ENCODE measurements at regions not wholly inside any gene's neighbourhood (a gene's known extent, or its start where the extent isn't known, plus 50 kb on each side); places are given as distances from the start of the nearest gene placed in this dataset.
A peak's percentile ranks its signal among the peaks of the same experiment; 100 is the strongest.

GRCh38 chr13:64540468-64540867 lies 2689.7 kb downstream of the PCDH9 start:
- no peak for ATAC-seq
- H3K27ac ChIP-seq: no peak overlapping the region
- TF ChIP-seq POLR2A (IDR thresholded peaks at IDR 0.05): no peak
- TF ChIP-seq CTCF (IDR thresholded peaks at IDR 0.05 in 4 of 5, conservative IDR thresholded peaks at IDR 0.05 in 1 of 5): no peak
- in situ Hi-C loops (cut with MboI; ENCODE audit: low sequenced_read_pairs in 4 of 4): no loop called here
- no peak for DNase-seq
- intact Hi-C loops (cut with DNase I; ENCODE audit: low total_unique reads): no loop called here
- H3K9me3 ChIP-seq: no peaks in the 10 kb centered on the region
- H3K27me3 ChIP-seq: no peaks in the 10 kb centered on the region
- H3K36me3 ChIP-seq: no peaks in the 10 kb centered on the region
- H3K4me1 ChIP-seq: no peaks in the 10 kb centered on the region
- H3K4me3 ChIP-seq: no peak overlapping the region

DNA sequence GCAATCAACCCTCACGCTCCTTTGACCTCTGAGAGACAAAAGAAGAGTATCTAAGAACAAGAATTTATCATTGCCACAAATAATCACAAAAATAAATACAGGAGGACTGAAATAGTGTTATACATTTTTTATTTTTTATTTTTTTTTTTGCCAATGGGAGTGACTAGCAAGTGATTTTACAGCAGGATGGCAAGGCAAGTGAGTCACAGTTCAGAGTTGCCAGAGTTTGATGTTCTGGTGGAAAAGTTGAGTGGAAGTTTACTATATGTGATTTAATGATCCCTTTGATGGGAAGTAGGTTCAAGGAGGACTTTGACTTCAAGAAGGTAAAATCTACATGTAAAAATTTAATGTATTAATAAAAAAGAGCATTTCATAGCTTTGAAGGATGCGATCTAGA lies 2691.4 kb downstream of the PCDH9 start:
- Histone ChIP-seq H3K9me3 (no peaks in the 10 kb centered on the region), H3K27me3 (no peaks in the 10 kb centered on the region), H3K4me1 (no peaks in the 10 kb centered on the region), H3K27ac (no peak overlapping the region), H3K4me3 (no peak overlapping the region), H3K36me3 (no peaks in the 10 kb centered on the region)
- intact Hi-C loops (cut with DNase I; ENCODE audit: low total_unique reads) (no loop called here), in situ Hi-C loops (cut with MboI; ENCODE audit: low sequenced_read_pairs in 4 of 4) (no loop called here)
- DNase-seq (no peak), ATAC-seq (no peak)
- TF ChIP-seq CTCF (IDR thresholded peaks at IDR 0.05 in 4 of 5, conservative IDR thresholded peaks at IDR 0.05 in 1 of 5): no peak
- TF ChIP-seq POLR2A (IDR thresholded peaks at IDR 0.05): no peak

DNA sequence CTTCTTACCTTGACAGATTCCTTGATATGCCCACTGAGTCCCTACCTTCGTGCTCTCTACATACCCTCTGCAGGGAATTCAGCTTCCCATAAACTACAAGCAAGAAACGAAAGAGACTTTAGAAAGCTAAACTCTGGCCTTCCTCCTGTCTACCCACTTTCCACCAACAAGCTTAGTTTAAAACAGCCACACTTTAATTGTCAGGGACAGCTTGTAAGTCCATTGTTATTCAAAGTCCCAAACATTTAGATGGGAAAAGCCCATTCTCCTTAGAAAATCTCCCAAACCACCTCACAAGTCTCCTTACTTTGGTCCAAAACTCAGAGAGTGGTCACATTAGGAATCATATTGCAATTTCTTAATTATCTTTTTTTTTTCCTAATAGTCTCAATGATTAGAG lies 2695.8 kb downstream of the PCDH9 start:
- in situ Hi-C loops (cut with MboI; ENCODE audit: low sequenced_read_pairs in 4 of 4): no loop called here
- Histone ChIP-seq H3K27me3 (no peaks in the 10 kb centered on the region), H3K4me3 (no peak overlapping the region), H3K9me3 (no peaks in the 10 kb centered on the region), H3K36me3 (no peaks in the 10 kb centered on the region), H3K27ac (no peak overlapping the region), H3K4me1 (no peaks in the 10 kb centered on the region)
- ATAC-seq: no peak
- no peak for TF ChIP-seq CTCF (IDR thresholded peaks at IDR 0.05 in 4 of 5, conservative IDR thresholded peaks at IDR 0.05 in 1 of 5)
- no peak for TF ChIP-seq POLR2A (IDR thresholded peaks at IDR 0.05)
- intact Hi-C loops (cut with DNase I; ENCODE audit: low total_unique reads): no loop called here
- DNase-seq: no peak

GRCh38 chr13:64531400-64531799 lies 2698.7 kb downstream of the PCDH9 start:
- no peaks in the 10 kb centered on the region for H3K4me1 ChIP-seq
- no peaks in the 10 kb centered on the region for H3K27me3 ChIP-seq
- H3K27ac ChIP-seq: no peak overlapping the region
- H3K4me3 ChIP-seq: no peak overlapping the region
- intact Hi-C loops (cut with DNase I; ENCODE audit: low total_unique reads): no loop called here
- H3K36me3 ChIP-seq: no peaks in the 10 kb centered on the region
- TF ChIP-seq POLR2A (IDR thresholded peaks at IDR 0.05) (no peak), CTCF (IDR thresholded peaks at IDR 0.05 in 4 of 5, conservative IDR thresholded peaks at IDR 0.05 in 1 of 5) (no peak)
- in situ Hi-C loops (cut with MboI; ENCODE audit: low sequenced_read_pairs in 4 of 4): no loop called here
- DNase-seq (no peak), ATAC-seq (no peak)
- no peaks in the 10 kb centered on the region for H3K9me3 ChIP-seq

DNA sequence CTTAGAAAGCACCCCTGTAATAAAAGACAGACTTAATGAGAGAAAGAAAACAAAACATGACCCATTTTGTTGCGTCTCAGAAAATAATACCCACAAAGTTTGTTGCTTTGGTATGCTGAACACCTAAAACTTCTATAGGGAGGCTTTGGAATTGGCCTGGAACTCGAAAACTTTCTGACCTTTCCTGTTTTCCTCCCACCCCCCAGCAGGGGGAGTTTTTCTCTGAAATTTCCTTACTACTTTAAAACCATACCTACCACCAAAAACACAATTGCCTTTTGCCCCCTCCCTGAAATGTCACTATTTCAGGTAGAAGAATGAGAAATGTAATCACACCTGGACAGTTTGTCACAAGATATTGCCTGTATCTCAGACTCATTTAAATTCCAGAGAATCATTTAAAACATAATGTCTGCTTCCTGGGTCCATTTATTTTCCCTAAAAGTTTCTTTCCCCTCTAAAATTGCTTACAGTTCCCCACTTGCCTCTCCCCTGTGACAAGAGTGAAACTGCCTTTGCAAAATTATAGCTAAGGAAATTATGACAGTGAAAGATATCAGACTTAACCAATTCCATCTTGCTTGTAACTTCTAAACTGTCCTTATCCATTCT lies 2700.2 kb downstream of the PCDH9 start:
- DNase-seq (no peak), ATAC-seq (no peak)
- Histone ChIP-seq H3K27ac (no peak overlapping the region), H3K4me3 (no peak overlapping the region), H3K27me3 (no peaks in the 10 kb centered on the region), H3K4me1 (no peaks in the 10 kb centered on the region), H3K9me3 (no peaks in the 10 kb centered on the region), H3K36me3 (no peaks in the 10 kb centered on the region)
- intact Hi-C loops (cut with DNase I; ENCODE audit: low total_unique reads) (no loop called here), in situ Hi-C loops (cut with MboI; ENCODE audit: low sequenced_read_pairs in 4 of 4) (no loop called here)
- TF ChIP-seq POLR2A (IDR thresholded peaks at IDR 0.05) (no peak), CTCF (IDR thresholded peaks at IDR 0.05 in 4 of 5, conservative IDR thresholded peaks at IDR 0.05 in 1 of 5) (peak in 1 of 5 experiments; percentile 23)

Measured in gastrocnemius medialis (tissue), 4 donors.